ENCODE measurements at regions not wholly inside any gene's neighbourhood (a gene's known extent, or its start where the extent isn't known, plus 50 kb on each side); places are given as distances from the start of the nearest gene placed in this dataset.

GRCh38 chrX:42946544-42947194, 168.7 kb upstream of the PPP1R2C start:
- DNase-seq (ENCODE audit: low read depth) = no peak

- no peak for DNase-seq (ENCODE audit: low read depth)
Observed at GRCh38 chrX:42948723-42949657, 171.0 kb upstream of the PPP1R2C start.

GRCh38 chrX:42951747-42952146, 173.8 kb upstream of the PPP1R2C start:
- no peak for DNase-seq (ENCODE audit: low read depth)

- no peak for DNase-seq (ENCODE audit: low read depth)
Observed at GRCh38 chrX:42952621-42953020, 174.7 kb upstream of the PPP1R2C start.

GRCh38 chrX:42954880-42955279, 176.9 kb upstream of the PPP1R2C start:
- DNase-seq (ENCODE audit: low read depth) = no peak

- no peak for DNase-seq (ENCODE audit: low read depth)
Observed at GRCh38 chrX:42955349-42955748, 177.4 kb upstream of the PPP1R2C start.

GRCh38 chrX:42967681-42968300, 189.8 kb upstream of the PPP1R2C start:
- DNase-seq (ENCODE audit: low read depth) = no peak

- no peak for DNase-seq (ENCODE audit: low read depth)
Observed at GRCh38 chrX:42973321-42973720, 195.4 kb upstream of the PPP1R2C start.

- no peak for DNase-seq (ENCODE audit: low read depth)
Observed at GRCh38 chrX:42975906-42976305, 197.9 kb upstream of the PPP1R2C start.

GRCh38 chrX:42976746-42977366, 198.9 kb upstream of the PPP1R2C start:
- DNase-seq (ENCODE audit: low read depth) = no peak

- no peak for DNase-seq (ENCODE audit: low read depth)
Observed at GRCh38 chrX:42978655-42979379, 200.9 kb upstream of the PPP1R2C start.

- DNase-seq (ENCODE audit: low read depth) = no peak
Observed at GRCh38 chrX:42988700-42989099, 210.7 kb upstream of the PPP1R2C start.

GRCh38 chrX:42992199-42992943, 214.4 kb upstream of the PPP1R2C start:
- no peak for DNase-seq (ENCODE audit: low read depth)

- DNase-seq (ENCODE audit: low read depth) = no peak
Observed at GRCh38 chrX:42996861-42997260, 218.9 kb upstream of the PPP1R2C start.

GRCh38 chrX:43000121-43000520, 222.2 kb upstream of the PPP1R2C start:
- DNase-seq (ENCODE audit: low read depth) = no peak

- DNase-seq (ENCODE audit: low read depth) = no peak
Observed at GRCh38 chrX:43002526-43003203, 224.7 kb upstream of the PPP1R2C start.

- DNase-seq (ENCODE audit: low read depth) = no peak
Observed at GRCh38 chrX:43003204-43003565, 225.2 kb upstream of the PPP1R2C start.

- DNase-seq (ENCODE audit: low read depth) = no peak
Observed at GRCh38 chrX:43003939-43004338, 226.0 kb upstream of the PPP1R2C start.

- DNase-seq (ENCODE audit: low read depth) = no peak
Observed at GRCh38 chrX:43005561-43005960, 227.6 kb upstream of the PPP1R2C start.

- DNase-seq (ENCODE audit: low read depth) = no peak
Observed at GRCh38 chrX:43008356-43008755, 230.4 kb upstream of the PPP1R2C start.

Measured in RPMI7951 (cell line).